CD1c-positive myeloid dendritic cell (primary cell): ENCODE measurements at regions not wholly inside any gene's neighbourhood (a gene's known extent, or its start where the extent isn't known, plus 50 kb on each side); places are given as distances from the start of the nearest gene placed in this dataset.

Experiments
- DNase-seq: peaks from one replicate; pipeline ENCODE4 v3.0.0-alpha.2; 2016; ENCODE audit errors: extremely low spot score

DNA sequence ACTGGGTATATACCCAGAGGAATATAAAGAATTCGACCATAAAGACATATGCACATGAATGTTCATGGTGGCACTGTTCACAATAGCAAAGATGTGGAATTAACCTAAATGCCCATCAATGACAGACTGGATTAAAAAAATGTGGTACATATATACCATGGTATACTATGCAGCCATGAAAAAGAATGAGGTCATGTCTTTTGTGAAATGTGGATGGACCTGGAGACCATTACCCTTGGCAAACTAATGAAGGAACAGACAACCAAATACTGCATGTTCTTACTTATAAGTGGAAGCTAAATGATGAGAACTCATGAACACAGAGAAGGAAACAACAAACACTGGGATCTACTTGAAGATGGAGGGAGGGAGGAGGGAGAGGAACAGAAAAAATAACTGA lies 186.7 kb upstream of the SSTR4 start:
- DNase-seq, result no peak

DNA sequence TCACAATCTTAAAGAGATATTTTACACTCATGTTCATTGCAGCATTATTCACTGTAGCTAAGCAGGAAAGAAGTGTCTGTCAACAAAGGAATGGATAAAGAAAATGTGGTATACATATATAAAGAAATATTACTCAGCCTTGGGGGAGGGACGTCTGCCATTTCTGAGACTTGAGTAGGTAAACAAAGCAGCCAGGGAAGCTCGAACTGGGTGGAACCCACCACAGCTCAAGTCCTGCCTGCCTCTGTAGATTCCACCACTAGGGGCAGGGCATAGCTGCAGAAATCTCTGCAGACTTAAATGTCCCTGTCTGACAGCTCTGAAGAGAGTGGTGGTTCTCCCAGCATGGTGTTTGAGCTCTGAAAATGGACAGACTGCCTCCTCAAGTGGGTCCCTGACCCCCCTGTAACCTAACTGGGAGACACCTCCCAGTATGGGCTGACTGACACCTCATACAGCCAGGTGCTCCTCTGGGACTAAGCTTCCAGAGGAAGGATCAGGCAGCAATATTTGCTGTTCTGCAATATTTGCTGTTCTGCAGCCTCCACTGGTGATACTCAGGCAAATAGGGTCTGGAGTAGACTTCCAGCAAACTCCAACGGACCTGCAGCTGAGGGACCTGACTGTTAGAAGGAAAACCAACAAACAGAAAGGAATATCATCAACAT lies 183.3 kb upstream of the SSTR4 start:
- DNase-seq, result peak; percentile 22

- DNase-seq, result no peak
Observed at GRCh38 chr20:22861231-22861980, 173.7 kb upstream of the SSTR4 start.

DNA sequence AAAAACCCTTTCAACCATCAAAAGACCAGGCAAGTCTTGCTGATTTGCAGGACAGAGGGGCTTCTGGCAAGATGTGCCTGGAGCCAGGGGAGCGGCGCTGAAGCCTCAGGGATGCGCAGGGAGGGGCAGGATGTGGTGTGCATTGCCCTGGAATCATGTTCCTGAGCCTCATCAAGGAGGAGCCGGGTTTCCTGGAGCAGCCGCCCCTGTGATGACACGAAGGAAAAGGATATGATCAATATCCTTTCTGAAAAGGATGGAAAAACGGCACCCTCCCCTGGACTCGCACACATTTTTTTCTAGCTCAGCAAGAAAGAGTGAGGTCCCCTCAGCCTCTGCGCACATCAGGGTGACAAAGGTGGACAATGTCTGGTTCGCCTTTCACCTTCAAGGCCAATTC lies 173.1 kb upstream of the SSTR4 start:
- DNase-seq, result no peak

- DNase-seq, result no peak
Observed at GRCh38 chr20:22862671-22863230, 172.4 kb upstream of the SSTR4 start.

DNA sequence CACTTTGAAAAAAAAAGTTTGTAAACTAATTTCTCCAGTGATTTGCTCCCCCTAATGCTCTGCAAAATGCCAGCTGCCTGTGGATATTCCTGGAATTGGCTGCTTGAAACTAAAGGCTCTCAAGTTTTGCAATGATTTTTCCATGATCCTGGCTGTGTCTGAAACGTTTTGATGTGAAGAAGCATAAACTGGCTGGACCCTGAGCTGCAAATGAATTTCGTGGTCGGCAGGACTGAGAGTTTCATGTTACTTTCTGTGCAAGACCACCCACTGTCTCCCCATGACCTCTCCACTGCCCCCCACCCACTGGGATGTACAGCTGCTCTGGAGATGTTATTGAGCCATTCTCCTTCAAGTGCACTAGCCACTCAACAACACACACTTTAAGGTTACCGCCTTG lies 171.3 kb upstream of the SSTR4 start:
- no peak for DNase-seq

DNA sequence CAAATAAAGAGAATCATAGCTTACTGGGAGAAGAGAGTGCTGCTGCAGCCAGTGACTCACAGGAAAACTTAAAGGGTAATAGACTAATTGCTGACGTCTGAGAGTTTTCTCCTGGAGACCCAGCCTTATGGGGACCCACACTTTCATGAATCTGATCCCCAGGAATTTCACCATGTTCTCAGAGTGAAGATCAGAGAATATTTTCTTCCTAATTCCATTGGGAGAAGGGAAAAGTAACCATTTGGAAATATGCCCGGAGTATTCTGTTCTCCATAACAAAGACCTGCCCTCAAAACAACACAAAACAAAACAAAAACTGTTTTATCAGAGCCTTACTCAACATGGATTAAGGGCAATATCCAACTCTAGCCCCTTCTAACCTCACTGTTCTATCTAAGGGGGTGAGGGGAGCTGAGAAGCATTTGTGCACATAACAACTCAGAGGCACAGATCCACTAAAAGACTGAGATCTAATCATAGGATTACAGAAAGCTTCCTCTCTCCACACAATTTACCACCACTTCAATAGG lies 168.2 kb upstream of the SSTR4 start:
- DNase-seq, result no peak

DNA sequence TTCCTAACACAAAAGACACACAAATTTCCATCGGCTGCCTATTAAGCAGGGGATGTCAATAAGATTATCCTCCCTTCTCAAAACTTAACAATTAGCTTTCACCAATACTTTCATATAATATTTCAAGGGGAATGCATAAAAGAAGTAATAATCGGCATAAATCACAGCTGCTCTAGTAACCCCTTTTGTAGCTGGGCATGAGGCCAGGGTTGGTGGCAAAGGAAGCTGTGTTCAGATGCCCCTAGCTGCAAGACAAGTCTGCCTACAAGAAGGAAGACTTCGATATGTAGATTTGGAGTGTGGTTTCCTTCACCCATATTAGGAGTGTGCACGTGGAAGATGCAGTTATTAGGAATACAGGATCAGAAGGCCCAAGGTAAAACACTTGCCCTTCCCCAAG lies 156.9 kb upstream of the SSTR4 start:
- no peak for DNase-seq

DNA sequence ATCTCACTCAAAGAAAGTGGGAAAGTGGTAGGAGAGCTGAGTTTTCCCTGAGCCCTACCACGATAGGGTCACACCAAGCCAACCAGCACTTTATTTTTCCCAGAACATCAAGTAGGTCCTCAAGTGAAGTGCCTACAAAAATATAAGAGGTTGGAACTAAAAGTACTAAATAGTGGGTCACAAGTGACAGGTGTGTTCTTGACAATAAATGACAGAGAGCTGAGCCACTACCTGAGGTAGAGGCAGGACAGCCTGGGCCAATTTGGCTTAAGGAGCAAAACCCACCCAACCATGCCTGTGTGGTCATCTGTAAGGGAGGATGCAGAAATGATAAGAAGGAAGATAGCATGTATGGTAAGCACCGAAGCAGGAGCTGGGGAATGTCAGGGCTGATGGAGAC lies 154.8 kb upstream of the SSTR4 start:
- no peak for DNase-seq

- no peak for DNase-seq
Observed at GRCh38 chr20:22887796-22888195, 147.3 kb upstream of the SSTR4 start.

GRCh38 chr20:22890594-22891300 lies 144.4 kb upstream of the SSTR4 start:
- no peak for DNase-seq

DNA sequence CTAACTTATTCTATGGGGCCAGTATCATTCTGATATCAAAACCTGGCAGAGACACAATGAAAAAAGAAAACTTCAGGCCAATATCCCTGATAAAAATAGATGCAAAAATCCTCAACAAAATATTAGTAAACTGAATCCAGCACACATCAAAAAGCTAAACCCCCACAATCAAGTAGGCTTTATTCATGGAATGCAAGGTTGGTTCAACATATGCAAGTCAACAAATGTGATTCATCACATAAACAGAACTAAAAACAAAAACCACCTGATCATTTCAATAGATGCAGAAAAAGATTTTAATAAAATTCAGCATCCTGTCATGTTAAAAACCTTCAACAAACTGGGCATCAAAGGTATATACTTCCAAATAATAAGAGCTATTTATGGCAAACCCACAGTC lies 133.9 kb upstream of the SSTR4 start:
- DNase-seq, result no peak

GRCh38 chr20:22901921-22902320 lies 133.2 kb upstream of the SSTR4 start:
- no peak for DNase-seq

DNA sequence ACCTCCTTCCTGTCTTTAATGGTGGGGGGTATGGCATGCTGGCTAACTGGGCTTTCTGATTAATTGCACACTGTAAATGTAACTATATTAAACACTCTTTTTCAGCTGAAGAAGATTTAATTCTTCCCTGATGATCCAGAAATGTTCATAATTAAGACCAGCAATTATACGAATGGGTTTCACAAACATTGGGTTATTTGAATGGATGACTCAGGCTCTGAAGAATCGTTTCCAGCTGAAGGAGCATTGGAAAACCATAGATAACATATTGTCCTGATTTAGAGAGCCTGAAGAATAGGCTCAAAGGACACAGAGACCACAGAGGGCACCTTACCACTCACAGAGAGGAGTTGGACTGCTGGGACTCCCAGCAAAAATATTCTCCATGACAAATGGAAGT lies 130.7 kb upstream of the SSTR4 start:
- no peak for DNase-seq

- no peak for DNase-seq
Observed at GRCh38 chr20:22904905-22905304, 130.2 kb upstream of the SSTR4 start.

- DNase-seq, result no peak
Observed at GRCh38 chr20:22905658-22906057, 129.5 kb upstream of the SSTR4 start.

DNA sequence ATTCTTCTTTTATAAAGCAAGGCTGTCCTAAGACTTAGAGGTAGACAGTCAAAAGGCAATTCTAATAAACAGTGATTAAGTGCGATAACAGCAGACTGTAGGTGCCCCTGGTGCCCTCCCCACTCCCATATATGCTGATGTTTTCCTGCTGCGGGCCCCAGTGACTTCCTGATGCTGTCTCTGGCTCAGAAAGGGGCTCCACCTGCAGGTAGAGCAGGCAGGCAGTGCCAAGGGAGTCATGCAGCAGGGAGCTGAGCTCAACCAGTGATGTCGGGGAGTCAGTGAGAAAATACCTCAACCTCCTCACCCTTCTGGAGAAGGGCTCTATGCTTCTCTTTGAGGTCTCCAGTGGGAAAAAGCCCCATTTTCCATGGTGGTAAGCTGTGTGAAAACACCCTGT lies 126.7 kb upstream of the SSTR4 start:
- no peak for DNase-seq

GRCh38 chr20:22908944-22909343 lies 126.2 kb upstream of the SSTR4 start:
- no peak for DNase-seq

DNA sequence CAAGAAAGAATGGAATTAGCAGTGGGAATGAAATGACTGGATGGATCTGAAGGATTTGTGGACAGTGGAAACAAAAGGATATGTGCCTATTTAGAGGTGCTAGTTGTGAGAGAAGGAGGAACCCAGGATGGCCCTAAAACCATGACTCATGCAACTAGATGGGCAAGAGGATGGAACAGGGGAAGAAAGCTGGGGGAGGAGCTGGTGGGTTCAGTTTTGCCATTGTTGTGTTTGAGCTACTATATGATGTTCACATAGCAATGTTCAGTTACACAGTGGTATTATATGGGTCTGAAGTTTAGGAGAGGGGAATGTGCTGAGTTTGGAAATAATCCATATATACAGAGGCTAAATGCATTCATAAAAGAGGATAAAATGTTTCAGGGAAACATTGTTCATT lies 125.7 kb upstream of the SSTR4 start:
- DNase-seq, result no peak

DNA sequence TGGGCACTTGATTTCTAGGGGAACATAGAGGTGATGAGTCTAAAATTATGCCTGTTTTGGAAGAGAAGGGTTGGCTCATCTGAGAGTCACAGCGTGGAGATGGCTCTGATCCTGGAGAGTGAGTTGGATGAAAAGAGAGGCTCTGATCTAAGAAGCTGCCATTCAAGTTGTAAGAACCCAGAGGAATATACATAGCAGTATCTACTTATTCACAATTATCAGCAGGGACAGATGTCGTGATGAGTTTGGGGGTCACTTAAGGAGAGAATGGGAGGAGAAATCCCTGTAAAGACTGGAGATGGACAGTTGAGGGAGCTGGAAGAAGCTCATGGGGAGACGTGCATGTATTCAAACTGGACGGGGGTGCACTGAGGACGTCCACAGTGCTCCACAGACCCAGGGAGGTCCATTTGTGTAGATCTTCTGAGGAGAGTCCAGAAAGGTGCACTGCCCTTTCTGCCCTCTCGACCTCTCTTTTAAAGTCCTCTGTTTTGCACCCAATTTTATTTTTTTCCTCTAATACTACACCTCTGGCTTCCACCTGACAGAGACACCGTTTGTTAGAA lies 124.7 kb upstream of the SSTR4 start:
- no peak for DNase-seq

- no peak for DNase-seq
Observed at GRCh38 chr20:22914291-22914690, 120.8 kb upstream of the SSTR4 start.

DNA sequence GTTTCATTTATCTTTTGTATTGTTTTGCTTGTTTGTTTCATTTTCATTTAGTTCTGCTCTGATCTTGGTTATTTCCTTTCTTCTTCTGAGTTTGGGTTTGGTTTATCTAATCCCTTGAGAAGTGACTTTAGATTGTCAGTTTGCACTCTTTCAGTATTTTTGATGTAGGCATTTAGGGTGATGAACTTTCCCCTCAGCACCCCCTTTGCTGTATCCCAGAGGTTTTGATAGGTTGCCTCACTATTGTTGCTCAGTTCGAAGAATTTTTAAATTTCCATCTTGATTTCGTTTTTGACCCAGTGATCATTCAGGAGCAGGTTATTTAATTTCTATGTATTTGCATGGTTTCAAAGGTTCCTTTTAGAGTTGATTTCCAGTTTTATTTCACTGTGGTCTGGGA lies 119.6 kb upstream of the SSTR4 start:
- no peak for DNase-seq
